Fibroblast of pulmonary artery (primary cell): ENCODE measurements at regions not wholly inside any gene's neighbourhood (a gene's known extent, or its start where the extent isn't known, plus 50 kb on each side); places are given as distances from the start of the nearest gene placed in this dataset.

Experiments used
- DNase-seq: peaks from one replicate; pipeline ENCODE4 v3.0.0-alpha.2; 2010; ENCODE audit warnings: low read depth
- H3K4me3 ChIP-seq: replicated peaks from 2 replicates; pipeline ENCODE4 v1.5.1; 2011; ENCODE audit warnings: low read depth, mild to moderate bottlenecking, control low read depth, low read length, moderate library complexity
- TF ChIP-seq, protein P1 (sequence below): IDR thresholded peaks from 2 replicates; pipeline ENCODE4 v1.5.1; 2011; ENCODE audit warnings: mild to moderate bottlenecking, control low read depth, low read length, inconsistent platforms; ENCODE audit errors: missing control alignments

- no peak overlapping the region for H3K4me3 ChIP-seq
- no peak for DNase-seq
- TF ChIP-seq, protein P1, sequence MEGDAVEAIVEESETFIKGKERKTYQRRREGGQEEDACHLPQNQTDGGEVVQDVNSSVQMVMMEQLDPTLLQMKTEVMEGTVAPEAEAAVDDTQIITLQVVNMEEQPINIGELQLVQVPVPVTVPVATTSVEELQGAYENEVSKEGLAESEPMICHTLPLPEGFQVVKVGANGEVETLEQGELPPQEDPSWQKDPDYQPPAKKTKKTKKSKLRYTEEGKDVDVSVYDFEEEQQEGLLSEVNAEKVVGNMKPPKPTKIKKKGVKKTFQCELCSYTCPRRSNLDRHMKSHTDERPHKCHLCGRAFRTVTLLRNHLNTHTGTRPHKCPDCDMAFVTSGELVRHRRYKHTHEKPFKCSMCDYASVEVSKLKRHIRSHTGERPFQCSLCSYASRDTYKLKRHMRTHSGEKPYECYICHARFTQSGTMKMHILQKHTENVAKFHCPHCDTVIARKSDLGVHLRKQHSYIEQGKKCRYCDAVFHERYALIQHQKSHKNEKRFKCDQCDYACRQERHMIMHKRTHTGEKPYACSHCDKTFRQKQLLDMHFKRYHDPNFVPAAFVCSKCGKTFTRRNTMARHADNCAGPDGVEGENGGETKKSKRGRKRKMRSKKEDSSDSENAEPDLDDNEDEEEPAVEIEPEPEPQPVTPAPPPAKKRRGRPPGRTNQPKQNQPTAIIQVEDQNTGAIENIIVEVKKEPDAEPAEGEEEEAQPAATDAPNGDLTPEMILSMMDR: no peak
These were observed 339.2 kb downstream of the MED10 start for GRCh38 chr5:6039111-6039510.

DNA sequence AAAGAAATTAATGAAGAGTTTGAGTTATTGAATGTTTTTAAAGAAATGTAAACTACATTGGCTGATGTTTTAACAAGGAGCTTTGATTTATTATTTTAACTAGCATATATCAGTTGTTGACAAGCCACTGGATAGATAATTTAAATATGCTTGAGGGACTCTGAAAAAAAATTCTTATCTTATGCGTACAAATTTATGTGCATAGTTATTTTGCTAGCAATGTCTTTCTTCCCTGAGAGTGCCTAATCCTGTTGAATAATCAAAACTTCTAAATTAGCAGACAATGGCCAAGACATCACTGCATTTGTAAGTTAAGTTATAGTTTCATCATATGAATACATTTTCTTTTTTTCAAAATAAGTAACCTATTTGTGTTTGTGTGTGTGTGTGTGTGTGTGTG lies 342.3 kb downstream of the MED10 start:
- DNase-seq: no peak
- TF ChIP-seq, protein P1: no peak
- H3K4me3 ChIP-seq: no peak overlapping the region

GRCh38 chr5:6029811-6030271 lies 348.5 kb downstream of the MED10 start:
- DNase-seq: no peak
- TF ChIP-seq, protein P1: no peak

DNA sequence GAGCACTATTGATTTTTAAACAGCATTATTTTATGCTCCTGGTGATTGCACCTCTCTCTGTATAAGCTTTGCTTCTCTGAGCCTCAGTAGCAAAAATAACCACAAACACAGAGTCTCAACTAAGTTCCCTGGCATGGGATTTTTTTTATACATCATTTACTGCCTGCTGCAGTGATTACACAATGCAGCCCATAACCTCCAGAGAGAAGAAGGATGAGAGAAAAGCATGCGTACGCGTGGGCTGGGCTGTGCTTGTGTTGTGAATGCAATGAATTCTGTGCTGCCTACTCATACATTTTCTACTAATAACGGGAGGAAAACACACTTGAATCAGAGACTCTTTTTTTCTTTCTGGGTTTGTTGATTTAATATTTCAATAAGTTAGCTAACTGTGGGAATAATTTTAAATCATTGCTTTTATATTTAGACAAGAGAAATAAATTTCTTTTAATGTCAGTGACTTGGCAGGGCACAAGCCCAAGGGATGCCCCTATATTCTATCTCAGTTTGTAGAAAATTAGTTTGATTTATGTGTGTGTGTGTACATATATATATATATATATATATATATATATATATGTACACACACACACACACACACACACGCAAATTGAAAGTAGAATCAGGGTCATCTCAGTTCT lies 351.5 kb downstream of the MED10 start:
- no peak overlapping the region for H3K4me3 ChIP-seq
- no peak for DNase-seq
- TF ChIP-seq, protein P1: no peak

More at GRCh38 chr5:6029811-6030271, 348.5 kb downstream of the MED10 start:
- H3K4me3 ChIP-seq: no peak overlapping the region

GRCh38 chr5:6019612-6020011 lies 358.7 kb downstream of the MED10 start:
- TF ChIP-seq, protein P1: no peak
- DNase-seq: no peak

GRCh38 chr5:6013506-6013905 lies 364.8 kb downstream of the MED10 start:
- TF ChIP-seq, protein P1: no peak
- no peak overlapping the region for H3K4me3 ChIP-seq
- no peak for DNase-seq

More at GRCh38 chr5:6019612-6020011, 358.7 kb downstream of the MED10 start:
- no peak overlapping the region for H3K4me3 ChIP-seq

- no peak for DNase-seq
- TF ChIP-seq, protein P1: no peak
These were observed 367.1 kb downstream of the MED10 start for GRCh38 chr5:6011199-6011598.

More at GRCh38 chr5:6011199-6011598, 367.1 kb downstream of the MED10 start:
- no peak overlapping the region for H3K4me3 ChIP-seq
